ENCODE measurements at regions not wholly inside any gene's neighbourhood (a gene's known extent, or its start where the extent isn't known, plus 50 kb on each side); places are given as distances from the start of the nearest gene placed in this dataset.

- DNase-seq, result no peak
Measured at GRCh38 chr2:144959416-144959815, 439.5 kb upstream of the ZEB2 start.

- no peak for DNase-seq
Measured at GRCh38 chr2:144950899-144951560, 431.1 kb upstream of the ZEB2 start.

GRCh38 chr2:144948205-144948855 is 428.4 kb upstream of the ZEB2 start:
- DNase-seq, result no peak

- DNase-seq, result no peak
Measured at GRCh38 chr2:144947709-144948037, 427.8 kb upstream of the ZEB2 start.

- DNase-seq, result no peak
Measured at GRCh38 chr2:144946263-144946662, 426.3 kb upstream of the ZEB2 start.

- DNase-seq, result no peak
Measured at GRCh38 chr2:144944546-144945220, 424.8 kb upstream of the ZEB2 start.

- no peak for DNase-seq
Measured at GRCh38 chr2:144943986-144944385, 424.1 kb upstream of the ZEB2 start.

- no peak for DNase-seq
Measured at GRCh38 chr2:144943293-144943941, 423.5 kb upstream of the ZEB2 start.

GRCh38 chr2:144942516-144943256 is 422.8 kb upstream of the ZEB2 start:
- DNase-seq, result no peak

- no peak for DNase-seq
Measured at GRCh38 chr2:144941743-144942488, 422.0 kb upstream of the ZEB2 start.

GRCh38 chr2:144939590-144939989 is 419.7 kb upstream of the ZEB2 start:
- no peak for DNase-seq

- DNase-seq, result no peak
Measured at GRCh38 chr2:144937910-144938709, 418.2 kb upstream of the ZEB2 start.

GRCh38 chr2:144937066-144937465 is 417.1 kb upstream of the ZEB2 start:
- DNase-seq, result no peak

GRCh38 chr2:144936442-144936841 is 416.5 kb upstream of the ZEB2 start:
- DNase-seq, result no peak

GRCh38 chr2:144935736-144936135 is 415.8 kb upstream of the ZEB2 start:
- no peak for DNase-seq

- no peak for DNase-seq
Measured at GRCh38 chr2:144935191-144935590, 415.3 kb upstream of the ZEB2 start.

GRCh38 chr2:144931960-144932359 is 412.0 kb upstream of the ZEB2 start:
- DNase-seq, result no peak

GRCh38 chr2:144931480-144931879 is 411.6 kb upstream of the ZEB2 start:
- no peak for DNase-seq

GRCh38 chr2:144927429-144927828 is 407.5 kb upstream of the ZEB2 start:
- no peak for DNase-seq

- no peak for DNase-seq
Measured at GRCh38 chr2:144925886-144926285, 406.0 kb upstream of the ZEB2 start.

- peak; percentile 12 for DNase-seq
Measured at GRCh38 chr2:144924827-144925226, 404.9 kb upstream of the ZEB2 start.

GRCh38 chr2:144922519-144922918 is 402.6 kb upstream of the ZEB2 start:
- DNase-seq, result no peak

Measured in DMS79 treated with DMSO at 0.1 percent for 48 hours (cell line).